ENCODE measurements at regions not wholly inside any gene's neighbourhood (a gene's known extent, or its start where the extent isn't known, plus 50 kb on each side); places are given as distances from the start of the nearest gene placed in this dataset.

GRCh38 chr2:139721411-139721995, 941.3 kb upstream of the NXPH2 start:
- DNase-seq (ENCODE audit: low read depth in 1 of 2, low spot score in 1 of 2): no peak
- Histone ChIP-seq H3K27me3 (ENCODE audit: insufficient read depth, poor library complexity, severe bottlenecking) (no peaks in the 10 kb centered on the region), H3K4me3 (replicated peaks; ENCODE audit: insufficient read depth, low read length) (no peak overlapping the region), H3K27ac (replicated peaks) (no peak overlapping the region)
- TF ChIP-seq GABPA (IDR thresholded peaks at IDR 0.05; ENCODE audit: low read depth) (no peak), REST (IDR thresholded peaks at IDR 0.05; ENCODE audit: insufficient replicate concordance, low read depth) (no peak), SPI1 (IDR thresholded peaks at IDR 0.05; ENCODE audit: borderline replicate concordance, low read depth) (no peak), CTCF (IDR thresholded peaks at IDR 0.05; ENCODE audit: insufficient read depth, low read length) (no peak), POLR2AphosphoS5 (IDR thresholded peaks at IDR 0.05; ENCODE audit: low read depth) (no peak)

GRCh38 chr2:139720056-139720455, 939.9 kb upstream of the NXPH2 start:
- Histone ChIP-seq H3K4me3 (replicated peaks; ENCODE audit: insufficient read depth, low read length) (no peak overlapping the region), H3K27me3 (ENCODE audit: insufficient read depth, poor library complexity, severe bottlenecking) (no peaks in the 10 kb centered on the region), H3K27ac (replicated peaks) (no peak overlapping the region)
- TF ChIP-seq POLR2AphosphoS5 (IDR thresholded peaks at IDR 0.05; ENCODE audit: low read depth) (no peak), REST (IDR thresholded peaks at IDR 0.05; ENCODE audit: insufficient replicate concordance, low read depth) (no peak), GABPA (IDR thresholded peaks at IDR 0.05; ENCODE audit: low read depth) (no peak), CTCF (IDR thresholded peaks at IDR 0.05; ENCODE audit: insufficient read depth, low read length) (no peak), SPI1 (IDR thresholded peaks at IDR 0.05; ENCODE audit: borderline replicate concordance, low read depth) (no peak)
- no peak for DNase-seq (ENCODE audit: low read depth in 1 of 2, low spot score in 1 of 2)

DNA sequence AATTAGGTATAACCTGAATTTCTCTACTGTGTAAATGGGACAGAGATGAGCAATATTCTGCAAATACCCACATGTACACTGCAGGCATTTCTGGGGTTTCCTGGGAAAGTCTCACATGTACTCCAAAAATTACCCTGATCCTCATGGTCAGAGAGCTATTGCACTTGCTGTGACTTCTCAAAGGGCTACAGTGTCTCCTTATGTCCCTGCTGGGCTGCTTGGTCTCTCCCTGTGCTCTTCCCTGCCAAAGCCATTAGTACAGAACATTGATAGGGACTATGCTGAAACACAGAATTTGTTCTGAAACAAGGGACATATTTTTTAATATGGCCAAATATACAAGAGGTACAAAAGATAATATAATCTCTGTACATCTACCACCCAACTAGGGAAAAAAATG, 924.4 kb upstream of the NXPH2 start:
- Histone ChIP-seq H3K27ac (replicated peaks) (no peak overlapping the region), H3K4me3 (replicated peaks; ENCODE audit: insufficient read depth, low read length) (no peak overlapping the region), H3K27me3 (ENCODE audit: insufficient read depth, poor library complexity, severe bottlenecking) (no peaks in the 10 kb centered on the region)
- no peak for TF ChIP-seq SPI1 (IDR thresholded peaks at IDR 0.05; ENCODE audit: borderline replicate concordance, low read depth)
- TF ChIP-seq GABPA (IDR thresholded peaks at IDR 0.05; ENCODE audit: low read depth): no peak
- TF ChIP-seq POLR2AphosphoS5 (IDR thresholded peaks at IDR 0.05; ENCODE audit: low read depth): no peak
- DNase-seq (ENCODE audit: low read depth in 1 of 2, low spot score in 1 of 2): no peak

DNA sequence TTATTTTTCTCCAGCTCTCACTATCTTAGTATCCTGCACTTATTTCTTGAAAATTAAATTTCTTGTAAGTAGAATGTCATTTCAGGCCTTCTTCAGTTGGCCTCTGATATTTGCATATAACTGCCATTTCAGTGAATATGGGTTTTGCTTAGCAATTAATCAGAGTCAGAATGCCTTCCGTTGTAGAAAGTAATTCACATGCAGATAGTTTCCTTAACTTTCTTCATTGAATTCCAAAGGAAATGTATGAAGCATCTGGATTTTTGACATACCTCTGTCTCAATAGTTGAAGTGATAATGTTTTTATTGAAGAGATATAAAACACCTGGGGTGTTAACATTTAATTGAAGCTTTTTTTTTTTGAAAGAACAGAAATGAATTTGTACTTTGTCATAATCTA, 914.1 kb upstream of the NXPH2 start:
- TF ChIP-seq POLR2AphosphoS5 (IDR thresholded peaks at IDR 0.05; ENCODE audit: low read depth): no peak
- no peak for TF ChIP-seq CTCF (IDR thresholded peaks at IDR 0.05; ENCODE audit: insufficient read depth, low read length)
- no peak for TF ChIP-seq GABPA (IDR thresholded peaks at IDR 0.05; ENCODE audit: low read depth)
- DNase-seq (ENCODE audit: low read depth in 1 of 2, low spot score in 1 of 2): no peak
- Histone ChIP-seq H3K27me3 (ENCODE audit: insufficient read depth, poor library complexity, severe bottlenecking) (no peaks in the 10 kb centered on the region), H3K4me3 (replicated peaks; ENCODE audit: insufficient read depth, low read length) (no peak overlapping the region), H3K27ac (replicated peaks) (no peak overlapping the region)
